ENCODE measurements at regions not wholly inside any gene's neighbourhood (a gene's known extent, or its start where the extent isn't known, plus 50 kb on each side); places are given as distances from the start of the nearest gene placed in this dataset.

DNA sequence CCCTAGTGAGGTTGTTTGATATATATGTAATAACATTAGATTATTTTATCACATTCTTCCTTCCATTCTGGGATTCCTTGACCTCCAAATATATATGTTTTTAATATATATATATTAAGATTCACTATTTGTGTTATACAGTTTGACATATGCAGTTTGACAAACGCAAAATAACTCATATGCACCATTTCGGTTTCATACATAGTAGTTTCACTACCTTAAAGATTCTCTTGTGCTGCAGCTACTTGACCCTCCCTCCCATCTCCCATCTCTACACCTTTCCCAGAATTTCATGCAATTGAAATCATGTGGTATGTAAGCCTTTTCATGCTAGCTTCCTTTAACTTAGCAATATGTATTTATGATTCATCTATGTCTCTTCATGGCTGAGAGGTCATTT is 1244.4 kb downstream of the SORCS3 start:
- no peak for DNase-seq (ENCODE audit: low read depth)
- TF ChIP-seq, protein P1, sequence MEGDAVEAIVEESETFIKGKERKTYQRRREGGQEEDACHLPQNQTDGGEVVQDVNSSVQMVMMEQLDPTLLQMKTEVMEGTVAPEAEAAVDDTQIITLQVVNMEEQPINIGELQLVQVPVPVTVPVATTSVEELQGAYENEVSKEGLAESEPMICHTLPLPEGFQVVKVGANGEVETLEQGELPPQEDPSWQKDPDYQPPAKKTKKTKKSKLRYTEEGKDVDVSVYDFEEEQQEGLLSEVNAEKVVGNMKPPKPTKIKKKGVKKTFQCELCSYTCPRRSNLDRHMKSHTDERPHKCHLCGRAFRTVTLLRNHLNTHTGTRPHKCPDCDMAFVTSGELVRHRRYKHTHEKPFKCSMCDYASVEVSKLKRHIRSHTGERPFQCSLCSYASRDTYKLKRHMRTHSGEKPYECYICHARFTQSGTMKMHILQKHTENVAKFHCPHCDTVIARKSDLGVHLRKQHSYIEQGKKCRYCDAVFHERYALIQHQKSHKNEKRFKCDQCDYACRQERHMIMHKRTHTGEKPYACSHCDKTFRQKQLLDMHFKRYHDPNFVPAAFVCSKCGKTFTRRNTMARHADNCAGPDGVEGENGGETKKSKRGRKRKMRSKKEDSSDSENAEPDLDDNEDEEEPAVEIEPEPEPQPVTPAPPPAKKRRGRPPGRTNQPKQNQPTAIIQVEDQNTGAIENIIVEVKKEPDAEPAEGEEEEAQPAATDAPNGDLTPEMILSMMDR (IDR thresholded peaks at IDR 0.05; ENCODE audit: low read depth, low read length, missing control alignments) = no peak
- H3K4me3 ChIP-seq (ENCODE audit: low read depth, low read length) = no peak overlapping the region

DNA sequence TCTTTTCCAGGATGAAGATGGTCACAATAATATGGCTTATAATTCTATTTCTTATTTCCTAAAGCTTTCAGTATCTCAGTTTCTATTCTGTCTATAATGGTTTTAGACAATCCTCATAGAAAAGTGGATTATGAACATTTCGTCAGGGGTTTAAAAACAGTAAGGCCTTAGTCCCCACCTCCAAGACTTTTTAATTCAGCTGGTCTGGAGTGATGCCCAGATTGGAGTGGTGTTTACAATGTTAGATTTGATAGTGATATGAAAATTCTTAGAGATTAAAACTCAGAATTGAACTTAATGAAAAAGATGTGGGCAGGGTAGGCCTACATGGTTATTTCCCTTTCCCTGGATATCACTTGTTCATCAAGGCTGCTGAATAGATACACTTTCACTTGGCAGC is 1238.3 kb downstream of the SORCS3 start:
- no peak overlapping the region for H3K4me3 ChIP-seq (ENCODE audit: low read depth, low read length)
- TF ChIP-seq, protein P1 (IDR thresholded peaks at IDR 0.05; ENCODE audit: low read depth, low read length, missing control alignments) = no peak
- no peak for DNase-seq (ENCODE audit: low read depth)

DNA sequence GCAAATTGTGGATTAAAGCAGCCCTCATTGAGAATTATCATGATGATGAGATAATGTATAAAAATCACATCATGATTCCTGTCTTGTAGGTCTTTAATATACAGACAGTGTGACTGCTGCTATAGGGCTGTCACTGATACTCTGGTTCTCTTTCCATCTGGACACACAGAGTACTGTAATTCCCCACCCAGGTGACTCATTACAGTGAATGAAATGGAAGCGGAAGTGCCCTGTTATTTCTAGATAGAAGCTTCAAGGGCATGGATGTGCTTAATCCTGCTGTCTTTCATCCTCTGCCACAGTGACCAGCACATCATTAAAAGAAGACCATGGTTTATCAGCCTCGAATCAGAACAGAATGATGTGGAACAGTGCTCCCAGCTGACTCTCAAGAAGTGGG is 1234.0 kb downstream of the SORCS3 start:
- DNase-seq (ENCODE audit: low read depth) = no peak

DNA sequence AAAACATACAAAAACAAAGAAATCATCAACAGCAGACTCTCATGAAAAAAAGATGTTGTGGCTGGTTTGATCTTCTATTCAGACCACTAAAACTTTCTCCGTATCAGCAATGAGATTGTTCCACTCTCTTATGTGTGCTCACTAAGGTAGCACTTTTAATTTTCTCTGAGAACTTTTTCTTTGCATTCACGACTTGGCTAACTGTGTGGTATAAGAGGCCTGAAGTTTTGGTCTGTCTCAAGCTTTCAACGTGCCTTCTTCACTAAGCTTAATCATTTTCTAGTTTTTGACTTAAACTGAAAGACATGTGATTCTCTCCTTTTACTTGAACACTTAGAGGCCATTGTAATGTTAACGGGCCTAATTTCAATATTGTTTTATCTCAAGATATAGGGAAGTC is 1231.6 kb downstream of the SORCS3 start:
- DNase-seq (ENCODE audit: low read depth) = no peak
- no peak overlapping the region for H3K4me3 ChIP-seq (ENCODE audit: low read depth, low read length)
- TF ChIP-seq, protein P1 (IDR thresholded peaks at IDR 0.05; ENCODE audit: low read depth, low read length, missing control alignments) = no peak

More for the DNA sequence above, 1234.0 kb downstream of the SORCS3 start:
- TF ChIP-seq, protein P1 (IDR thresholded peaks at IDR 0.05; ENCODE audit: low read depth, low read length, missing control alignments) = no peak
- H3K4me3 ChIP-seq (ENCODE audit: low read depth, low read length) = no peak overlapping the region

DNA sequence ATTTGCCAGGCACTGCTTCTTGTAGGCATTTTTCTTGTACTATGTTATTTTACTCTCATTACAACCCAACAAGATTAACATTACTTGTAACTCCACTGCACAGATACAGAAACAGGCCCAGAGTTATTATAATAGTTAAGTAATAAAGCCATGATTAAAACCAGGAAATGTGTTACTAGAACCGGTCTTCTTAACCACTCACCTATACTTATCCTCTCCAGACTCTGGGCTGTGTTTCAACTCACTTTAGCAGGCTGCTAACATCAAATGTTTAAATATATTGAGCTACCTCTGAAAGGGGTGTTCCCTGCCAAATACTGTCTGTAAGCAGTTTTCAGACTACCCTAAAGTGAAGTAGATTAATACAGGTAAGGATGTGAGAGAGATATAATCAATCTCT is 1227.8 kb downstream of the SORCS3 start:
- TF ChIP-seq, protein P1 (IDR thresholded peaks at IDR 0.05; ENCODE audit: low read depth, low read length, missing control alignments) = no peak
- H3K4me3 ChIP-seq (ENCODE audit: low read depth, low read length) = no peak overlapping the region
- no peak for DNase-seq (ENCODE audit: low read depth)

DNA sequence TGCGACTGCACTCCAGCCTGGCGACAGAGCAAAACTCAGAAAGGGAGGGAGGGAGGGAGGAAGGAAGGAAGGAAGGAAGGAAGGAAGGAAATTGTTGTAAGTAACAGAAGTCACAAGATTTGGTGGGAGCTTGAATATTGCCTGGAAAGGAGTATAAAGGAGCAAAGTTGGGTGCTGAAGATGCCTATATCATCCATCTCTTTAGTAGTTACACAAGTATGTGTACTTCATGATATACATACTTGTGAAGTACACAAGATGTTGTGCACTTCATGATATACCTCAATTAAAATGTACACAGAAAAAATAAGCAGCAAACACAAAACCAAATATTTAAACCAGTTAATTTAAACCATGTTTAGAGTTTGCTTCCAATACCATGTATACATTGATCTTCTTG is 1223.8 kb downstream of the SORCS3 start:
- no peak overlapping the region for H3K4me3 ChIP-seq (ENCODE audit: low read depth, low read length)
- TF ChIP-seq, protein P1 (IDR thresholded peaks at IDR 0.05; ENCODE audit: low read depth, low read length, missing control alignments) = no peak
- DNase-seq (ENCODE audit: low read depth) = no peak

All from GM12864 (cell line).